Activated CD8-positive, alpha-beta T cell treated with anti-CD3 and anti-CD28 coated beads, Interleukin-2, amount 10 ng/mL, durations not matched to agents 7 days and 5 days (primary cell): ENCODE measurements at regions not wholly inside any gene's neighbourhood (a gene's known extent, or its start where the extent isn't known, plus 50 kb on each side); places are given as distances from the start of the nearest gene placed in this dataset.

Source experiments
- ATAC-seq: fragments of 150-1000 bp; cut with Tn5 transposase; one replicate; pipeline ENCODE4 v1.10.0; 2021; ENCODE audit warnings: moderate library complexity
- CTCF ChIA-PET: fragments of 350-600 bp; sonication (Branson Sonifier 250); formaldehyde crosslinking; loops from one replicate; lab custom pipeline; 2021; ENCODE audit warnings: antibody characterized with exemption; lab: Charles Lee
- POLR2A ChIA-PET: fragments of 350-600 bp; sonication (Branson Sonifier 250); formaldehyde crosslinking; loops from one replicate; lab custom pipeline; 2021; ENCODE audit warnings: antibody characterized with exemption; lab: Charles Lee
- DNase-seq: peaks from one replicate; pipeline ENCODE4 v3.0.0-alpha.2; 2020
- H3K27ac Mint-ChIP-seq: one replicate; pipeline ENCODE4 v1.8.0; 2021; ENCODE audit warnings: mild to moderate bottlenecking, mixed read lengths
- H3K27me3 Mint-ChIP-seq: one replicate; pipeline ENCODE4 v1.8.0; 2021; ENCODE audit warnings: low read depth, mixed read lengths
- H3K36me3 Mint-ChIP-seq: one replicate; pipeline ENCODE4 v1.8.0; 2021; ENCODE audit warnings: low read depth, mixed read lengths
- H3K4me1 Mint-ChIP-seq: one replicate; pipeline ENCODE4 v1.8.0; 2021; ENCODE audit warnings: low read depth, mixed read lengths
- H3K4me3 Mint-ChIP-seq: one replicate; pipeline ENCODE4 v1.8.0; 2021; ENCODE audit warnings: mild to moderate bottlenecking, mixed read lengths
- H3K9me3 Mint-ChIP-seq: one replicate; pipeline ENCODE4 v1.8.0; 2022; ENCODE audit warnings: mixed read lengths; ENCODE audit not compliant: insufficient read depth

- Mint-ChIP-seq H3K27me3 (no peaks in the 10 kb centered on the region), H3K36me3 (no peaks in the 10 kb centered on the region), H3K4me3 (no peak overlapping the region), H3K9me3 (no peaks in the 10 kb centered on the region), H3K4me1 (peaks cover 7% of the 10 kb centered on the region), H3K27ac (no peak overlapping the region)
- POLR2A ChIA-PET = no interaction called here
- no peak for ATAC-seq
- DNase-seq = no peak
- CTCF ChIA-PET = interaction anchor here (0.9 to 9.3 kb wide), 12 partner anchors 13 to 1241 kb away, joined by 3 to 155 read pairs (median 4); no protein-coding TSS in a partner anchor
Observed at GRCh38 chr7:95687759-95688343, 84.5 kb upstream of the DYNC1I1 start.

- ChIA-PET CTCF (interaction anchor here (0.9 to 9.3 kb wide), 8 partner anchors 155 to 1237 kb away, joined by 3 to 155 read pairs (median 8); no protein-coding TSS in a partner anchor), POLR2A (no interaction called here)
- Mint-ChIP-seq H3K4me1 (peaks cover 7% of the 10 kb centered on the region), H3K4me3 (no peak overlapping the region), H3K27me3 (no peaks in the 10 kb centered on the region), H3K27ac (no peak overlapping the region), H3K36me3 (no peaks in the 10 kb centered on the region), H3K9me3 (no peaks in the 10 kb centered on the region)
- DNase-seq (peak; percentile 22), ATAC-seq (no peak)
Observed at GRCh38 chr7:95686109-95686508, 86.2 kb upstream of the DYNC1I1 start.

- H3K27ac Mint-ChIP-seq = no peak overlapping the region
- no peak overlapping the region for H3K4me3 Mint-ChIP-seq
- H3K4me1 Mint-ChIP-seq = peaks cover 5% of the 10 kb centered on the region
- ATAC-seq = no peak
- ChIA-PET CTCF (interaction anchor here (2.3 kb wide), 1 partner anchor 207 kb away, joined by 8 read pairs; no protein-coding TSS in a partner anchor), POLR2A (no interaction called here)
- no peaks in the 10 kb centered on the region for H3K9me3 Mint-ChIP-seq
- no peaks in the 10 kb centered on the region for H3K36me3 Mint-ChIP-seq
- H3K27me3 Mint-ChIP-seq = no peaks in the 10 kb centered on the region
- DNase-seq = no peak
Observed at GRCh38 chr7:95684505-95684904, 87.8 kb upstream of the DYNC1I1 start.

GRCh38 chr7:95684037-95684436, 87.7 kb upstream of the PDK4 start:
- no peak for ATAC-seq
- ChIA-PET POLR2A (no interaction called here), CTCF (interaction anchor here (1.9 to 2.3 kb wide), 2 partner anchors 173 to 207 kb away, joined by 8 to 9 read pairs; no protein-coding TSS in a partner anchor)

GRCh38 chr7:95682913-95683312, 86.6 kb upstream of the PDK4 start:
- ChIA-PET CTCF (interaction anchor here (1.9 to 2.3 kb wide), 2 partner anchors 171 to 206 kb away, joined by 8 to 9 read pairs; no protein-coding TSS in a partner anchor), POLR2A (no interaction called here)
- ATAC-seq (no peak), DNase-seq (no peak)
- Mint-ChIP-seq H3K4me1 (peaks cover 5% of the 10 kb centered on the region), H3K4me3 (no peak overlapping the region), H3K27ac (no peak overlapping the region), H3K36me3 (no peaks in the 10 kb centered on the region), H3K27me3 (no peaks in the 10 kb centered on the region), H3K9me3 (no peaks in the 10 kb centered on the region)

More at GRCh38 chr7:95684037-95684436, 87.7 kb upstream of the PDK4 start:
- no peaks in the 10 kb centered on the region for H3K9me3 Mint-ChIP-seq
- no peak for DNase-seq
- H3K27me3 Mint-ChIP-seq = no peaks in the 10 kb centered on the region
- H3K4me1 Mint-ChIP-seq = peaks cover 5% of the 10 kb centered on the region
- H3K4me3 Mint-ChIP-seq = no peak overlapping the region
- no peak overlapping the region for H3K27ac Mint-ChIP-seq
- no peaks in the 10 kb centered on the region for H3K36me3 Mint-ChIP-seq

- DNase-seq = no peak
- ChIA-PET POLR2A (no interaction called here), CTCF (no interaction called here)
- H3K27ac Mint-ChIP-seq = no peak overlapping the region
- H3K36me3 Mint-ChIP-seq = no peaks in the 10 kb centered on the region
- no peaks in the 10 kb centered on the region for H3K4me1 Mint-ChIP-seq
- H3K27me3 Mint-ChIP-seq = no peaks in the 10 kb centered on the region
- no peak for ATAC-seq
- H3K4me3 Mint-ChIP-seq = no peak overlapping the region
- no peaks in the 10 kb centered on the region for H3K9me3 Mint-ChIP-seq
Observed at GRCh38 chr7:95676691-95677090, 80.4 kb upstream of the PDK4 start.

GRCh38 chr7:95675632-95676031, 79.3 kb upstream of the PDK4 start:
- CTCF ChIA-PET = interaction anchor here (1.0 kb wide), 1 partner anchor 13 kb away, joined by 4 read pairs; no protein-coding TSS in a partner anchor
- H3K27me3 Mint-ChIP-seq = no peaks in the 10 kb centered on the region
- H3K4me3 Mint-ChIP-seq = no peak overlapping the region
- ATAC-seq (no peak), DNase-seq (no peak)
- POLR2A ChIA-PET = no interaction called here
- no peaks in the 10 kb centered on the region for H3K36me3 Mint-ChIP-seq
- no peaks in the 10 kb centered on the region for H3K9me3 Mint-ChIP-seq
- H3K4me1 Mint-ChIP-seq = no peaks in the 10 kb centered on the region
- H3K27ac Mint-ChIP-seq = no peak overlapping the region

- DNase-seq (no peak), ATAC-seq (no peak)
- ChIA-PET CTCF (interaction anchor here (1.0 kb wide), 1 partner anchor 13 kb away, joined by 4 read pairs; no protein-coding TSS in a partner anchor), POLR2A (no interaction called here)
- H3K27ac Mint-ChIP-seq = no peak overlapping the region
- no peak overlapping the region for H3K4me3 Mint-ChIP-seq
- H3K4me1 Mint-ChIP-seq = no peaks in the 10 kb centered on the region
- H3K36me3 Mint-ChIP-seq = no peaks in the 10 kb centered on the region
- no peaks in the 10 kb centered on the region for H3K27me3 Mint-ChIP-seq
- no peaks in the 10 kb centered on the region for H3K9me3 Mint-ChIP-seq
Observed at GRCh38 chr7:95675016-95675415, 78.7 kb upstream of the PDK4 start.

GRCh38 chr7:95674101-95674500, 77.8 kb upstream of the PDK4 start:
- Mint-ChIP-seq H3K4me3 (no peak overlapping the region), H3K36me3 (no peaks in the 10 kb centered on the region), H3K27me3 (no peaks in the 10 kb centered on the region), H3K9me3 (no peaks in the 10 kb centered on the region), H3K4me1 (no peaks in the 10 kb centered on the region), H3K27ac (no peak overlapping the region)
- ATAC-seq = no peak
- ChIA-PET POLR2A (no interaction called here), CTCF (no interaction called here)
- no peak for DNase-seq

GRCh38 chr7:95672434-95672833, 76.1 kb upstream of the PDK4 start:
- H3K36me3 Mint-ChIP-seq = no peaks in the 10 kb centered on the region
- no peak overlapping the region for H3K27ac Mint-ChIP-seq
- CTCF ChIA-PET = interaction anchor here (0.6 to 2.0 kb wide), 2 partner anchors 18 to 162 kb away, joined by 3 to 6 read pairs; no protein-coding TSS in a partner anchor

GRCh38 chr7:95669513-95669912, 73.2 kb upstream of the PDK4 start:
- ChIA-PET POLR2A (no interaction called here), CTCF (no interaction called here)
- H3K27ac Mint-ChIP-seq = no peak overlapping the region
- H3K9me3 Mint-ChIP-seq = no peaks in the 10 kb centered on the region
- no peaks in the 10 kb centered on the region for H3K4me1 Mint-ChIP-seq
- H3K4me3 Mint-ChIP-seq = no peak overlapping the region
- H3K36me3 Mint-ChIP-seq = no peaks in the 10 kb centered on the region
- no peaks in the 10 kb centered on the region for H3K27me3 Mint-ChIP-seq
- no peak for DNase-seq
- no peak for ATAC-seq

More at GRCh38 chr7:95672434-95672833, 76.1 kb upstream of the PDK4 start:
- POLR2A ChIA-PET = no interaction called here
- no peaks in the 10 kb centered on the region for H3K27me3 Mint-ChIP-seq
- H3K4me3 Mint-ChIP-seq = no peak overlapping the region
- no peak for ATAC-seq
- no peak for DNase-seq
- H3K4me1 Mint-ChIP-seq = no peaks in the 10 kb centered on the region
- no peaks in the 10 kb centered on the region for H3K9me3 Mint-ChIP-seq

GRCh38 chr7:95668504-95669018, 72.2 kb upstream of the PDK4 start:
- H3K27me3 Mint-ChIP-seq = no peaks in the 10 kb centered on the region
- ChIA-PET CTCF (interaction anchor here (0.6 kb wide), 1 partner anchor 21 kb away, joined by 3 read pairs; no protein-coding TSS in a partner anchor), POLR2A (no interaction called here)
- H3K36me3 Mint-ChIP-seq = no peaks in the 10 kb centered on the region
- H3K27ac Mint-ChIP-seq = no peak overlapping the region
- H3K4me1 Mint-ChIP-seq = no peaks in the 10 kb centered on the region
- no peak overlapping the region for H3K4me3 Mint-ChIP-seq
- DNase-seq = no peak
- ATAC-seq = no peak
- no peaks in the 10 kb centered on the region for H3K9me3 Mint-ChIP-seq
